Thyroid gland (tissue), 4 donors: ENCODE measurements at regions not wholly inside any gene's neighbourhood (a gene's known extent, or its start where the extent isn't known, plus 50 kb on each side); places are given as distances from the start of the nearest gene placed in this dataset.

Experiments
- POLR2A ChIP-seq, 2 donors: fragments of 450-650 bp; IDR thresholded peaks; one replicate each; pipeline ENCODE4 v1.6.1; 2017; ENCODE audit warnings: antibody characterized with exemption in 2 of 2, mild to moderate bottlenecking in 2 of 2, moderate library complexity in 1 of 2
- TF ChIP-seq, protein P1 (sequence below), 6 experiments: fragments of 200-600 bp in 3 of 6; fragments of 450-650 bp in 3 of 6; sonication (generic) in 3 of 6; IDR thresholded peaks; one replicate each; pipeline ENCODE4 v1.5.1; 2016 to 2019; ENCODE audit warnings: antibody characterized with exemption in 6 of 6, mild to moderate bottlenecking in 2 of 6, inconsistent platforms in 1 of 6, moderate library complexity in 1 of 6

DNA sequence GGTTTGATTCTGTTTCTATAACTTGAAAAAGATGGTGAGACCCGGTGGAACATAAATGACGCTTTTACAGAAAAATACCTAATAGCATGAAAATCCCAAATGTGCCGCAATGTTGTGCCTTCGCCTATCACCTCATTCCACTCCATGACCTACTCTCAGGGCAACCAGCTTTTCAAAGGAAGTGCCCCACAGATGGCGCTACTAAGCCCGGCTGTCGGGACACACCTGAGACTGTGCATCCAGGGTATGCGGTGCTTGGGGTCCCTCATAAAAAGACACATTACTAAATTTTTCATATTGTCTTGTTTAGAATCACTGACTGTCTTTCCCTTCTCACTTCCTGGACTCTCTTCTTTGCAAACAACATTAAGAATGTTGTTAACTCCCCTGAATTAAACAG, 145.5 kb upstream of the RPS6KA2 start:
- TF ChIP-seq, protein P1, sequence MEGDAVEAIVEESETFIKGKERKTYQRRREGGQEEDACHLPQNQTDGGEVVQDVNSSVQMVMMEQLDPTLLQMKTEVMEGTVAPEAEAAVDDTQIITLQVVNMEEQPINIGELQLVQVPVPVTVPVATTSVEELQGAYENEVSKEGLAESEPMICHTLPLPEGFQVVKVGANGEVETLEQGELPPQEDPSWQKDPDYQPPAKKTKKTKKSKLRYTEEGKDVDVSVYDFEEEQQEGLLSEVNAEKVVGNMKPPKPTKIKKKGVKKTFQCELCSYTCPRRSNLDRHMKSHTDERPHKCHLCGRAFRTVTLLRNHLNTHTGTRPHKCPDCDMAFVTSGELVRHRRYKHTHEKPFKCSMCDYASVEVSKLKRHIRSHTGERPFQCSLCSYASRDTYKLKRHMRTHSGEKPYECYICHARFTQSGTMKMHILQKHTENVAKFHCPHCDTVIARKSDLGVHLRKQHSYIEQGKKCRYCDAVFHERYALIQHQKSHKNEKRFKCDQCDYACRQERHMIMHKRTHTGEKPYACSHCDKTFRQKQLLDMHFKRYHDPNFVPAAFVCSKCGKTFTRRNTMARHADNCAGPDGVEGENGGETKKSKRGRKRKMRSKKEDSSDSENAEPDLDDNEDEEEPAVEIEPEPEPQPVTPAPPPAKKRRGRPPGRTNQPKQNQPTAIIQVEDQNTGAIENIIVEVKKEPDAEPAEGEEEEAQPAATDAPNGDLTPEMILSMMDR (IDR thresholded peaks at IDR 0.05) = no peak
- TF ChIP-seq POLR2A (IDR thresholded peaks at IDR 0.05) = no peak
